ENCODE measurements at regions not wholly inside any gene's neighbourhood (a gene's known extent, or its start where the extent isn't known, plus 50 kb on each side); places are given as distances from the start of the nearest gene placed in this dataset.
A peak's percentile ranks its signal among the peaks of the same experiment; 100 is the strongest.

DNA sequence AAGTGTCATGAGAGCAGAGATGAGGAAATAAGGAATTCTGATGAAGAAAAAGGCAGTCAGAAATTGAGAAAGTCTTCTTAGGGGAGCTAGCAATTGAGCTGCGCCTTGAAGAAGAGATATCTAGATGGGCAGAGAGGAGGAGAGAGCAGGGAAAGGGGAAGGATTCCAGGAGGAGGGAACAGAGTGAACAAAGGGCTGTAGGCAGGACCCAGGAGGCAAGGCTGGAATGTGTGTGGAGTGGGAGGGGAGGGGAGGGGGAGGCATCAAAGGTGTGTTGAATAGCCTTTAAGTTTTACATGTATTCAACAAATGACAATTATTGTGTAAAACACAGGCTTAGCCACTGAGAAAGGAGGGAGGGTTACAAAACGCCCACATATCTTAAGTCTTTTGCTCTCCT, 164.5 kb downstream of the TDRD15 start:
- no peak for DNase-seq

DNA sequence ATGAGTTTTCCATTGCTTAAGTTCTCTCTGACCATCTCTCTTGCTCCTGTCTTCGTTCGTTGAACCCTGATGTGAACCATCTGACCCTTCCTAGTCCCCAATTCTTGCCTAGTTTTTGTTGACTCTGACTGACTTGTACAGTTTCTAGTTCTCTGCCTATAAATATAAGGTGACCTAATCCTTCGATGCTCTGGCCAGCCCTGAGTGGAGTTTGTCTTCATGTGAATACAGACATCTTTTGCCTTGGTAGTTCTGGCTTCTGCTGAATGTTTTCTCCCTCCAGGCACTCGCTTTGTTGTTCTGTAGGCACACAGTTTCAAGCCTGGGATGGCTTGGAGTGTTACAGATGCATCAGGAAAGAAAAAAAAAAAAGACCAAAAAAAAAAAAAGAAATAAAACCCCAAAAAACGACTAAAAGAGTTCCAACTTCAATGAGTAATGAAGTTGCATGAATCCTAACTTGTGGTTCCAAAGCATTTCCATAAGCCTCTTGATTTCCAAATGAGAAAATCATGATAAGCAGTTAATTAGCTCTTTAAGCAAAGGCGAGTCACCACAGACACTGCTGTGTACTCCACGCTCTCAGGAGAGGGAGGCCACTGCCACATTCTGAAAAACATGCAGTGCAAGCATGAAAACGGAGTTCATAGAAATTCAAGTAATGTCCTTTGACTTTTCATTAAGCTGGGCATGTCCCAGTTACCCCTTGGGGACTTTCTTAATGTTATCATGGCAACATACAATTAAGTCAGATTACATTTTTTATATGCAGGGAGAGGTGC, 165.2 kb downstream of the TDRD15 start:
- DNase-seq = no peak

DNA sequence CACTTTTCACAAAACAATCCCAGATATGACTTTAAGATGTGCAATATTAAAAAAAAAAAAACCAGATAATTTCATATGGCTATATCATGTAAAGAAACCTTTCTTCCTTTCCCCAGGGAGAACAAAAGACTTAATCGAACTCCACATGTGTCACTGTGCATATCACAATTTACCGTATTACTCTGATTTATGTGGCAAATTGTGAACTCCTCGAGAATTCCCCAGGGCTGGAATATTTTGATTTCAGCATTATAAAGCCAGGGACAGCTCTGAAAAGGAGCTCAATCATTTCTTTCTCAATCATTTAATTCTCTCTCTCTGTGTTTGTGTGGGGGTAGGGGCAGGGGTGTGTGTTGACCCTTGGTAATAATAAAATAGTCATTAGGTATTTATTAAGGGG, 165.8 kb downstream of the TDRD15 start:
- DNase-seq = no peak

DNA sequence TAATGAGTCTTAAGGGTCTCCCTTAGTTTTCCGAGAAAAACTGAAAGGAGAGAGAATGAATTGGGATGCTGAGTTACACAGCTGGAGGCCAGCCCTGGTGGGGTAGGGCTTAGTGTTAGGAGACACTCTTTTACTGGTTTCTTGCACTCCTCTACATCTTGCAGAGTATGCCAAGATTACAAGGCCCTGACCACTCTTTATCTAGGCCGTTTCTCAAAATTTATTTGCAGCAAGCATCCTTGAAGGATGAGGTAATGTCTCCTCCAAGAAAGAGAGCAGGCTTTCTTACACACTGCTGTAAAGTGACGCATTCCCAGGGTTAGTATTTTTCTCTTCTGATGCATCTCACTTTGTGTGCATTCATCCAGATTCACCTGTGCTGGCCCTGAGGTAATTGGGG, 166.2 kb downstream of the TDRD15 start:
- no peak for DNase-seq

DNA sequence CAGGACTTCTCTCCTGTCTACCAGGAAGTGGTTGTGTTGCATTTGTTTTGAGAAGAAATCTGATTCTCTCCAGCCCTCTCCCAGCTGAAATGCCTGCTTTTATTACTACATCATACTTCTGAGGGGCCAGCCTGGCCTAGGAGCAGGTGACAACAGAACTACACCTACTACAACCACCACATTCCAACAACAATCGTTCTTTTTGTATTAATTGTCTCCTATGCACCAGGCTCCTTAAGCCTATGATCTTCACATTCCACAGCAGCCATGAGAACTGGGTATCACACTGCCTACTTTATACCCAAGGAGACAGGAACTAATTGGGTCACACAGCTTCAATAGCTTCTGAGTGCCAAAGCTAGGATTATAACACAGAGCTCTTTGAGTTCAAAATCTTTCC, 167.7 kb downstream of the TDRD15 start:
- DNase-seq = no peak

DNA sequence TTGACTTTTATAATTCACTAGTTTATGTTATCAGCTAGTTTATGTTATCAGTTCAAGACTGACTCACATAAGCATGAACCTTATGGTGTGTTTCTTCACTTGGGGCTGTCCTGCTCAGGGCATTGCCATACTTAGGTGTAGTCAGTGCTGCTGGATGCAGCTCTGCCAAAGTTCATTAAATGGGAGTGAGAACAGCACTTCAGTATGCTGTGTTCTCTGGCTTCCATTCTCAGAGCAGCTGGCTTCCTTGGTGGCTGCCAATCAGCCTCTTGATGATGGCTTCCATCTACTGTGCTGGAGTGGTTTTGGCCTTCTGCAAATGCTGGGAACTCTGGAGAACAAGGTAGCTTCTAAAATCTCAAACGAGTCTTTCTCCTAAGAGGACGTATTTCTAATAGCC, 170.7 kb downstream of the TDRD15 start:
- DNase-seq = no peak

DNA sequence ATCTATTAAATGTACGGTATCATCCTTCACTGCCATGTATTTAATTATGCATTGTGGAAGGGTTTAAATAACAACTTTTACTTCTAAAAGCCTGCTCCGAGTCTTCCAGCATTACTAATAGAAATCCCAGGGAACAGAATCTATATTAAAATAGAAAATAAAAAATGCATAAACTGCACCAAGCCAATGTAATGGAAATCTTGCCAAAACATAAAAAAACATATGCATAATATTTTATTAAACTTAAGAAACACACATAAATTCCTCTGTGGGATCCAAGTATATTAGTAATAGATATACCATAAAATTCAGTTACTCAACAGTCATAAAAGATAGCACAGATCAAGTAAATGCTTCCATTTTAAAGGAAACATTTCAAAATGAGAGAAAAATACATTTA, 175.6 kb downstream of the TDRD15 start:
- DNase-seq = no peak

DNA sequence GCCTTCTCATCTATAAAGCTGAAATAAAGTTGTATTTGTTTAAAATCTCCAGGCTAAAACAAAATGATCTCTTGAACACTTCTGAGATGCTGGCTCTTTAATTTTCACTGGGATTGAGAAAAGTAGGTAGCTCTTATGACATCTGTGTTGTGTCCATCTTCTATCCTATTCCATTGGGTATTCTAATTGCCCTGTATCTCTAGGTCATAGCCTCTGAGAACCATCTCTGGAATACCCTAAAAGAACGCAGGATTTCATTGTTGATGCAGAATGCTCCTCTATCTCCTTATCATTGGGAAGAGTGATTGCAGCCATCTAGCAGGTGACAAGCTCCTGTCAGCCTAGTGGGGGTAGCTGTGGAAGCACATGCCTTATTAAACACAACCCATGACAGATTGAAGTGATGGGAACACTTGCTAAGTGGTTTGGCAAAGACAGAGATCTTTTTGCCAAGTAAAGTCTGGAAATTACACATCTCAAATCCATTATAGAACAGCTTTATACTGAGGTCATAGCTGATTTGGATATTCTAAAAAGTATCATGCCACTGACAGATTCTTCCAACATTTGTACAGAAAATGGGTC, 178.2 kb downstream of the TDRD15 start:
- no peak for DNase-seq

DNA sequence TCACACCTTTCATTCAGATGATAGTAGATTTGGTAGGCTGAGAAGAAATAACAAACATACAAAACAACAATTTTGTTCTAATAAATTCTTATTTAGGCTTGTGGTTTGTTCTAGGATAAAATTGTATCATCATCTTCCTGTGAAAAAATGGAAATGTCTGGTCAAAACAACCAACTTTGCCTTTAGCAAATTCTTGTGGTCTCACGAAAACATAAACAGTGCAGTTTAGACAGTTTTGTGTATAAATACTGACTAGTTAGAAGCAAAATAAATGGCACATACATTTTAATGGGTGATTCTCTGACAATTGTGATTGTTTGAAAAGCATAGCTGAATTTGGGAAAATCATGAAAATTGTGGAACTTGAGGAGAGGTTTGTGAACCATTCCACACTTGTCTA, 180.1 kb downstream of the TDRD15 start:
- DNase-seq = no peak

DNA sequence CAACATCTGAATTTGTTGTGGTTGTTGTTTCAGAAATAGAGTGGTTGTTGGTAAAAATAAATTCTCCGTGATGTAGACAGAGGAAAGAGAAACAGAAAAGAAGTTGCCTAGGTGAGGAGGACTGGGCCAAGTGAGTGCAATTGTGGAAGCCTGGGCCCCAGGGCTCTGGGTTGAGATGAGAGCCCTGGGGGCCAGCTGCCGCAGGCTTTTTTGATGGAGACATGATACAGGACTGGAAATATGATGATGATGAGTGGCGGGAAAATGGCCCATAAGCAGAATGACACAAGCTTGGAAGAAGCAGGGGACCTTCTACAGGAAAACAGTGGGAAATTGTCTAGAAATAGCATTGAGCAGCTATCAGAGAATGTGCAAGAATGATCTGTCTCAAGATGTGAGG, 181.8 kb downstream of the TDRD15 start:
- DNase-seq = no peak

DNA sequence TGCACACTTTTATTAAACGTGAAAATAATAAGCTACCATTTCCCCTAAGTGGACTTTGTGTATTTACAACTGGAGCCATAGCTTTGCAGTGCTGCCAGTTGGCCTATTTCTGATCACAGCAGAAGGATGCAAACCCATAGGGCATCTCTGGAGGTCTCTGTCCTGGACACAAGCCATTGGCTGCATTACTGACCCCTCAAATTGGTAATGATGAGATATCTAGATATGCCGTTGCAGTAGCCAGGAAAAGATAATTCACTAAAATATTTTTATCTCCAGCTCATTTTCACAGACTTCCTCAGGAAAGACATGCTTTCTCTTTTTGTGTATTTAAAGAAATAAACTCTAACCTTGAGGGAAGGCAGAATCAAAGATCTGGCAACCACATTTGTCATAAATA, 182.5 kb downstream of the TDRD15 start:
- DNase-seq = no peak

DNA sequence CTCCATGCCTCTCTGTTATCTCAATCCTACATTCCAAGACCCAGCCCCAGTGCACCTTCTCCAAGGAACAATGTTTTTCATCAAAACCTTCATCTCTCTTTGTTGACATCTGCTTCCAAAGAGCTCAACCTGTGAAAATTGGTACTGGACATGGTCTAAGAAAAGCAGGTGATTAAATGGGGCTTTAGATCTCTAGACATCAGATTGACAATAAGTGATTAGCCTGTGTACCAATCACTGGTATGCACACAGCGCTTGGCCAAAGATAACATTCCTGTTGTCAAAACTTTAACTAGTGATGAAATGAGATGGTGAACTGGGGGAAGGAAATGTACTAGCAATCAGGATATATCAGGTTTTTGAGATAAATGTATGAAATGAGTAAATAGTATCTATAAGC, 183.3 kb downstream of the TDRD15 start:
- DNase-seq = no peak

DNA sequence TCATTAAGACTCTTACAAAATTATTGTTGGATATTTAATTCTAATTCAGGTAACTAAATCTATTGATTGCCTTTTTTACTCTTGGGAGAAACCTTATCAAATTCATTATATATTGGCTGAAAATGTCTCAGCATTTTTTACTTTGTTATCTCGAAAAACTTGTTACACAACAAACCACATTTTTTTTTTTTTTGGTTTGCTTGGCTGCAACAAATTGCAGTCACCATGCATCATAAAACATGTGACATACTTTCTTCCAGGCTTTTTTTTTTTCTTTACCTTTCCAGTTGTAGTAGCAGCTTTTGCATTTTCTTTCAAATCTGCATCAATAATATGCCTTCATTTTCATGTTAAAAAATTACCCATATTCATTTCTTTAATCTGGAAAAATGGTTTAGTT, 186.7 kb downstream of the TDRD15 start:
- no peak for DNase-seq

DNA sequence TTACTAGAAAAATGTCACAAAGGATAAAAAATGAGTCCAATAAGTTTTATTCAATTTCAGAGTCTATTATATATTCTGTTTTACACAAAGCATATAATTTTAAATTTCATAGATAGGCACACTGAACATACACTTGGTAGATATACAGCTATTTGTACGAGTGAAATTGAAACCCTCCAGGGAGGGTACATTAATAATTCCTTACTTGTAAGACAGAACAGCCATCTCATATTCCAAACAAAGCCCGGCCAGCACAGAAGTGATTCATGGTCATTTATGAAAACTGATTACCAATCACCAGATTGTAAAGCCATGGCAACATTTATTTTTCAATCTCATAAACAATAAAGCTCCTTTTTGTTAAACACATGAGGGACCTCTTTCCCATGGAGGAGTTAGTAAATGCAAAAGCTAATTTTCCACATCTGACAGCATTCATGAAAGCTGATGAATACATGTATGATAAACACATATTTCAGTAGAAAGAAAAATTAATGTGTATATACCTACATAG, 190.6 kb downstream of the TDRD15 start:
- no peak for DNase-seq

DNA sequence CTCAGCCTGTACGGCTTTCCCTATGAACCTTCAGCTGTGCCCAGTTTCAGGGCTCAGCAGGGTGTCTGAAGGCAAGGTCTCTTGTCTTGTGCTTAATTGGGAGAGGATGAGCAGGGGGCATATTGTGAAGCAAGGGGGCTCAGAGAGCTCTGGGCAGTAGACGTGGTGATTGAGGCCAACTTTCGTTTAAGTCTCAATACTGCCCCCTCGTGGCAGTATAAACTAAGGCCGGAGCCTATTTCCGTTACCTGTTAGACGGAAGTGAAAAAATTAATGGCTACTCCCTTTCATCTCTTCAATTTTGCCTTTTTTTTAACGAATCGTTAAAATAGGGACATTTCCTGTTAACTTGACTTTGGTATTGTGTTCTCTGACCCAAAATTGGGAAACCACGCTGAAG, 193.4 kb downstream of the TDRD15 start:
- peak; percentile 30 for DNase-seq

DNA sequence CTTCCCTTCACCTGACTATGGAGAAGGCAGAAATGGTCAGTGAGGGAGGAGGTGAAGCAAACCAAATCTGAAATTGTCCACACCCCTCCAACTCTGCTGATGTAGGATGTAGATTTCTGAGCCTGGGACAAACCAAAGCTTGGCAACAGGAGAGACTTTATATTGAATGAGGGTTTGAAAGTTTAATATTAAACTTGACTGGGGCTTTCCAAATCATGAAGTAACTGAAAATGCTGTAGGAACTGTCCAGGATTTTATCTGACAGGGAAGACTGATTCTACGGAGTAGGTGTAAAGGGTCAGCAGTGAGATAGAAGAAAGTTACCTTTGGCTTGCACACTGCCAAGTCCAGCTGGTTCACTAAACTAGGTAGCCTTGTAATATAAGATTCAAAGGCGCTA, 194.5 kb downstream of the TDRD15 start:
- no peak for DNase-seq

DNA sequence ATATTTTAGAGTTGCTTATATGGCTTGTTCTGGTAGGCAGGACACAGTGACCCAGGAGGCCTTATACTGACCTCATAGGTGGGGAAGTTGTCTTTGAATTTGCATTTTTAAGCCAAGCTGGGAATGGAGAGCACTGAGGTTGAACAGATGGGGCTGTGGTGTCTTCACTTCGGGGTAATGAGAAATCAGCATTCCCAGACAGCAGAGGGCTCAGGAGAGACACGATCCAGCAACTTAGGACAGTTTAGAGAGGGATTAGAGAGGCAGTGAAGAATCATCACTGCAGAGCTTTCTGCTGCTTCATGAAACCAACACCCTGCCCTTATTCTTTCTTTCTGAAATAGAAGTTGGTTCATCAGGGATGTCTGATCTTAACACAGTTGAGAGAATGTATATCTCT, 202.4 kb downstream of the TDRD15 start:
- DNase-seq = peak; percentile 40

DNA sequence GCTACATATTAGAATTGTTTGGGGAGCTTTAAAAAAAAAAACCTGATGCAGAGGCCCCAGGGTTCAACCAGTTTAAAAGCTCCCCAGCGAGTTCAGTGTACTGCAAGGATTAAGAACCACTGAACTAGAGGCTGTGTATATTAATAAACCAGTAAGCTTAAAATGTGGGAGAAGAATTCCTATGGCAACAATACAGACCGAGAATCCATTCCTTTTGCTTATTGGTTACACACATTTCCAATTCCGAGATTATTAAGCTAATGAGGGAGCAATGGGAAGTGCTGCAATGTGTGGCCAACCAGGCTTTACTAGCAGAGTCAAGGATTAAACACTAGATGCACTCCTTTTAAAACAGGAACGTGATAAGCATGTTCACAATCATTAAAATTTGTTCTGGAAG, 204.4 kb downstream of the TDRD15 start:
- DNase-seq = no peak

DNA sequence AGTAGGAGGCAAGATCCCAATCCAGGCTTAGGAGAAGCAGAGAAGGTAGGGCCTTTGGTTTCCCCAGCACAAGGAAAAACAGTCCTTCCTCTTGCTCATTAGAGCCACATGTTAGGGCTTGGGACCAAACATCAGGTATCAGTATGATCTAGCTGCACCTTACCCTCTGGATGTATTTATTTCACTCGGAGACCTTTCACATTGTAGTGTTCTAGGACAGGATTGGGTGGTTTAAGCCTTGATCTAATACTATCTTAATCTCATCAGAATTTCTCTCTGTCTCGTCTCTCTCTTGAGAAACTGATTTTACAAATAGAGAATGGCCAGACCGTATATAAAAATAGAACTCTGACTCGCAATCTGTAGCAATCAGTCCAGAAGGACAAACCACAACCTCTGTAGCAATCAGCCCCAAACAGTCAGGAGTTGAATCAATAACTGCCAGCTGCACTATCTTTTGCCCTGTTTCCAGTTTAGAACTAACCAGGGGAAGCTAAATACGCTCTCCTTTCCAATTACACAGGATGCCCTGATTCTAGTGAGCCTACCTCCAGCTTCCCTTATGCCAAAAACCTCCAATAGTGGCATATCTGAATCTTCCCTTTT, 207.1 kb downstream of the TDRD15 start:
- DNase-seq = peak; percentile 33

DNA sequence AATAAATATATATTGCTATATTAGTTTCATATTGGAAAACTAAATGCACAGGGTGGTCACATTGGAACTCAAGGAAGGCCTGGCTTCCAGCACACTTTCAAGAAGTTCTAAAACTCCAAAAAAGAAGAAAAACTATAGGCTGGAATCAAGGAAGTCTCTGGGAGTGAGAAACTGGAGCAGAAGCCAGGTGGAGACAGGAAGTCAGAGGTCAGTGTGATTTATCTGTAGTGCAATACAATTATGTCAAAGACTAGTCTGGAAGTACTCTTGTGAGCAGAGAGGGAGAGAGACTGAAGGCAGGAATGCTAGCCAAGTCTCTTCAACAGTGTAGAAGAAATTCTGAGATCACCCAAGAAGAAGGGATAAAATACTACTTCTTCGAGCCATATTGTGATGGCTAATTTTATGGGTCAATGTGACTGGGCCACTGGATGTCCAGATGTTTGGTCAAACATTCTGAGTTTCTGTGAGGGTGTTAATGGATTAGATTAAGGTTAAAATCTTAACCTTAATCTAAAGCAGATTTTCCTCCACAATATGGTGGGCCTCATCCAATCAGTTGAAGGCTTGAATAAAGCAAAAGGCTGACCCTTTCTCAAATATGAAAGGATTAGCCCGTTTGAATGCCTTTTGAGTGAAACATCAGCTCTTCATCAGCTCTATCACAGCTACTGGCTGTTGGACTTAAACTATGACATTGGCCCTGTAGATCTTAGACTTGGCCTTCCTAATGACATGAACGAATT, 208.0 kb downstream of the TDRD15 start:
- no peak for DNase-seq

DNA sequence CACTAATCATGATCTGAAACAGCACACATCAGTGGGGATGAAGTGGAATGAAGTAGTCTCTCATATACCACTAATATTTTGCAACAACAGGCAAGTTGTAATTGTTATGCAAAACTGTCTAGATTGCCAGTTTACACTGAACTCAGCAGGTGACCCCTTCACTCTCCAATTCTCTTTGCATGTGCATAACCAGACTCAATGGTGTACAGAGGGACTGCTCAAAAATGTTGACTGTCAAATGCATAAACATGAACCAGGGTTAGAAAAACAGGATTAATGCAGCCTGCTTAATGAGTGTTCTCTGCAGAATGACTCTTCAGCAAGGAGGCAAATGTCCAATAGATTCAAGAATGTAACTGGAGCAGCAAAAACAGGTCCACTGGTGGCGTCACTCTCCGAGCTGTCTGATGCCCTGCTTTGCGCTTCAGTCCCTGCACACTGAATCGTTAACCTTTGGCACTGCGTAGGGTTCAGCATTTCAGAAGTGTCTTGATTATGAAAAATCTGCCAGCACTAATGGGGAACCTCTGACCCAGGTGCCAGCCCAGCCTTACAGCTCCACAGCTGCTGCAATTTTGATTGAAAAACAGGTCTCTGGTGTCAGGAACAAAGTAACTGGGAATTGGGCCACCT, 209.3 kb downstream of the TDRD15 start:
- peak; percentile 79 for DNase-seq

DNA sequence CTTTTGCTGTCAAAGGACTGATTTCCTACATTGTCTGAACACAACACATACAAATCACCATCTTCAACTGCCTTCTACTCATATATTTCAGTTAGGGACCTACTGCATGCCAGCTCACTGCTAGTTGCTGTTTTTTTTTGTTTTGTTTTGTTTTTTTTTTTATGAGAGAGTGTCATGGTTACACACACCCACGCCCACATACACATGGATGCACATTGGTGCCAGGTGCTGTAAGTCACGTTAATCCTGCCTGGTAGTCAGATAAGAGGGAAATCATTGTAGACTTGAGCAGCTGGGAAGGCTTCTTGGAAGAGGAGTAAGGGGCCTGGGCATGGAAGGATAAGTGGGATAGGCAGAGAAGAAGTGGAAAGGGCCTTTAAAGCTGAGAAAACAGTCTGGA, 209.9 kb downstream of the TDRD15 start:
- DNase-seq = peak; percentile 91

DNA sequence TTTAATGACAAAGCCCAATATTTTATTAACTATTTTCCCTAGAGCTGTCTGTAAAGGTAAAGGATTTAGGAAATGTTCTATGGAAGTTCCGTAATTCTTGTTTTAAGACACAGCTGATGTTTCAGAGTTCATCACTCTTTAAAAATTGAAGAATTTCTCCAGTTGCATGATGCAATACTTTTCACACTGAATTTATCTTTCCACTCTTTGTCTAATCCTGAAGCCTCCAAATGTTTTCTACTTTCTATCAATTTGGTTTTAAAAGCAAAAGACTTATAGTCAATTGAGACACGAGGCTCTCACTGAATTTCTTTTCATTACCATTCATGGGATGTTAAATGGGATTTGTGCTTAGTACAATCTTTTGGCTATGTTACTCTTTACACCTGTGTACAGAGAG, 223.2 kb downstream of the TDRD15 start:
- no peak for DNase-seq

Data from NCI-H2171 treated with DMSO at 0.1 percent for 48 hours (cell line).